HUES64 (cell line): ENCODE measurements at regions not wholly inside any gene's neighbourhood (a gene's known extent, or its start where the extent isn't known, plus 50 kb on each side); places are given as distances from the start of the nearest gene placed in this dataset.

Source experiments
- H3K27ac ChIP-seq: 2 replicates; pipeline ENCODE4 v1.7.0; 2013; ENCODE audit warnings: low read depth, low read length, inconsistent platforms
- H3K27me3 ChIP-seq: 2 replicates; pipeline ENCODE4 v1.6.1; 2013; ENCODE audit warnings: mild to moderate bottlenecking, low read length; ENCODE audit not compliant: insufficient read depth
- H3K36me3 ChIP-seq: 2 replicates; pipeline ENCODE4 v1.6.1; 2013; ENCODE audit warnings: mild to moderate bottlenecking, low read length; ENCODE audit not compliant: insufficient read depth
- H3K4me1 ChIP-seq: 2 replicates; pipeline ENCODE4 v1.6.1; 2013; ENCODE audit warnings: mild to moderate bottlenecking, low read length, moderate library complexity; ENCODE audit not compliant: insufficient read depth
- H3K4me3 ChIP-seq: 2 replicates; pipeline ENCODE4 v1.5.1; 2013; ENCODE audit warnings: mild to moderate bottlenecking, low read length, moderate library complexity
- H3K9ac ChIP-seq: 2 replicates; pipeline ENCODE4 v1.6.1; 2013; ENCODE audit warnings: mild to moderate bottlenecking, low read depth, low read length
- H3K9me3 ChIP-seq: 2 replicates; pipeline ENCODE4 v1.6.1; 2013; ENCODE audit warnings: low read depth, low read length; ENCODE audit not compliant: insufficient read depth
- WGBS: fragments of 150-250, 120-280 bp; methylation state at CpG from one replicate; pipeline ENCODE4 v1.1.7; 2013; ENCODE audit warnings: missing lambda C conversion rate; 5-methylcytosine and 5-hydroxymethylcytosine counted together

DNA sequence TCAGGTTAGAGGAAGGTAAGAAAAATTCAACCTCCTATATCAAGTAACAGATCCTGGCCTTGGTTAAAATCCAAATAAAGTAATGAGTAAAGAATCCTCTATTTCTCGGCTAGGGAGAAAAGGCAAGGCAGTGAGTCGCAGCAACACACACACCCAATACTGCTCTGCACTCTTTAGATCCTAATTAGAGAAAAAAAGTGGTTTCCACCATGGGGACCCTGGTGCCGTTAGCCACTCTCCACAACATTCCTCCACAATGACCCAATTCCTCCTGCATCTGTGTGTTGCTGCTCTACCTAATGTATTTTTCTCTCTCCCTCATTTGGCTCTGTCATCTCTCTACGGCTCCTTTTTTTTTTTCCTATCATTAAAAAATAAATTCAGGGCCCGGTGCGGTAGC is 462.7 kb downstream of the METTL4 start:
- Histone ChIP-seq H3K9me3 (no peaks in the 10 kb centered on the region), H3K36me3 (no peaks in the 10 kb centered on the region), H3K4me3 (no peak overlapping the region), H3K4me1 (no peaks in the 10 kb centered on the region), H3K27ac (no peak overlapping the region), H3K9ac (no peak overlapping the region), H3K27me3 (no peaks in the 10 kb centered on the region)
- 92% methylated on average over 6 of the region's 6 CpGs for WGBS

DNA sequence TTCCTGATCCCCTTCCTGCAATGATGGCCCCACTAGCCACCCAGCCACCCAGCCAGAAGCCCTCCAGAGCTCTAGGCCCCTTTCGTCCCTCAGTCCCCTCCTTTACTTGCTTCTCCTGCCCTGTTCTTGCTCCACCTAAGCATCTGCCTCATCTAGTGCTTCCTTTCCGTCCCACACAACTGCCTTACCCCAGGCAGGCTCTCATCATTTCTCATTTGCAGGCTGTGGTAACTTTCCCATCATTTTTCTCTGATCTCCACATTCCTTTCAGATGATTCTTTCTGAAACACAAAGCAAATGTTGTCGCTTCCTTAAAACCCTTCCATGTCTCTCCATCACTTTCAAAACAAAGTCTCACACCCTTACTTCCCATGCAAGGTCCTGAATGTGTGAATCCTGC is 459.8 kb downstream of the METTL4 start:
- no peak overlapping the region for H3K9ac ChIP-seq
- peaks cover 6% of the 10 kb centered on the region; the same call in 1 of the 2 replicates for H3K4me1 ChIP-seq
- 77% methylated on average over 3 of the region's 3 CpGs for WGBS
- no peak overlapping the region for H3K27ac ChIP-seq
- H3K4me3 ChIP-seq, result no peak overlapping the region
- no peaks in the 10 kb centered on the region for H3K9me3 ChIP-seq
- H3K36me3 ChIP-seq, result no peaks in the 10 kb centered on the region
- H3K27me3 ChIP-seq, result no peaks in the 10 kb centered on the region

DNA sequence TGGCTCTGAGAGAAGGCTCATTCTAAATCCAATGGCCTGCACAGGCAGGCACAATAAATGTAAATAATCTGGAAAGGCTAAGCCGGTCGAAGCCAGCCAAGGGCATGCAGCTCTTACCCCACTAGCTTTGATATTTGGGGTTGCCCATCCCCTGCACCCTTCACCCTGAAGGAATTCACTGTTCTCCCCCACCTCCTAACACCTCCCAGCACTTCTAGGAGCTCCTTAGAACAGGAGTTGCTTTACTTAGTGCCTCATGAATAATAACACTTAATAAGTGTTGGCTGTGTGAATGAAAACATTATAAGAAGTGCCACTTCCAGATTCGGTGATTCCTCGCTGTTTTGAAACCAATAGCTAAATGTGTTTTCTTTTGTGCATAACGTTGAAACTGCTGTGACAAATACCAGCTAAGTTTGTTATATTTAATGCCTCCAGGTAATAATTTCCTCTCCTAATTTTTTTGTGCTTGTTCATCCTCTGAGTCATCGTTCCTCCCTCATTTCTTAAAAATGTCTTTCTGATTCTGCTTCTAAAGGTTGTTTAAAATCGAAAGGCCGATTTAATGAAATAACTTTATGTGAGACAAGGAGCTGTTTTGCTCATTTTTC is 458.8 kb downstream of the METTL4 start:
- no peaks in the 10 kb centered on the region for H3K27me3 ChIP-seq
- WGBS, result 82% methylated on average over 8 of the region's 8 CpGs
- peaks cover 6% of the 10 kb centered on the region; the same call in 1 of the 2 replicates for H3K4me1 ChIP-seq
- no peaks in the 10 kb centered on the region for H3K9me3 ChIP-seq
- no peak overlapping the region for H3K9ac ChIP-seq
- H3K4me3 ChIP-seq, result no peak overlapping the region
- H3K36me3 ChIP-seq, result no peaks in the 10 kb centered on the region
- H3K27ac ChIP-seq, result no peak overlapping the region

DNA sequence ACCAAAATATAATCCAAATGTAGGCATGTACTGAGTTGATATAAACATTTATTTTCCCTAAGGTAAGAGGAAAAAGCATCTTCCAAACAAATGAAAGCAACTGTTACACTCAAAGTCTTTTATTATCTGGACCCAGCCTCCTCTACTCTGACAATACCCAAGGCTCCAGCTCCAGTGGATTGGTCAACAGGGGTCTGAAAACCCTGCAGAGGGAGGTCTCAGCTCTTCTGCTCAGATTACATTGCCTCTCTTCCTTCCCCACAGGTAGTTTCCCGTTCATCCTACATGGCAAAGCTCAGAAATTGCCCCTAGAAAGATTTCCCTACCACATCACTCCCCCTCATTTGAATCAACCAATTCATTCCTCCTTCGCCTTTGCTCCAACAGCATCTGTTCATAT is 457.0 kb downstream of the METTL4 start:
- 46% methylated on average over 2 of the region's 2 CpGs for WGBS
- Histone ChIP-seq H3K36me3 (no peaks in the 10 kb centered on the region), H3K9ac (no peak overlapping the region), H3K27me3 (no peaks in the 10 kb centered on the region), H3K4me3 (no peak overlapping the region), H3K27ac (no peak overlapping the region), H3K9me3 (no peaks in the 10 kb centered on the region), H3K4me1 (peaks cover 6% of the 10 kb centered on the region; the same call in 1 of the 2 replicates)

DNA sequence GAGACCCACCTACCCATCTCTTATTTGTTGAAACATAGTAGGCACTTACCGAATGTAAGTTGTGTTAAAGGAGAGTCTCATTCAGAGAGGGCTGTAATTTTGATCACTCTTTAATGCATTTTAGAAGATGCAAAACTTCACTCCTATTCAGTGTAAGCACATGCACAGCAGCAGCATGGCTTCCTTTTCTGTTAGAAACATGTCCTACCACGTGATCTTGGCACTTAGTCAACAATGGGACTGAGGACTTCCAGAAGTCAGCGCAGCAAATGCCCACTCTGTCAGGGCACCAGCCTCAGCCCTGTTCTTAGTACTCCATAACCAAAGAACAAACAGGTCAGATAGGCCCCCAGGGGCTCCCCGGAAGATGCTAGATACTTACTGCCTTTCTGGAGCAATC is 456.5 kb downstream of the METTL4 start:
- Histone ChIP-seq H3K9me3 (no peaks in the 10 kb centered on the region), H3K36me3 (no peaks in the 10 kb centered on the region), H3K27ac (no peak overlapping the region), H3K4me3 (no peak overlapping the region), H3K9ac (no peak overlapping the region), H3K27me3 (no peaks in the 10 kb centered on the region), H3K4me1 (peaks cover 6% of the 10 kb centered on the region; the same call in 1 of the 2 replicates)
- 94% methylated on average over 3 of the region's 4 CpGs for WGBS

DNA sequence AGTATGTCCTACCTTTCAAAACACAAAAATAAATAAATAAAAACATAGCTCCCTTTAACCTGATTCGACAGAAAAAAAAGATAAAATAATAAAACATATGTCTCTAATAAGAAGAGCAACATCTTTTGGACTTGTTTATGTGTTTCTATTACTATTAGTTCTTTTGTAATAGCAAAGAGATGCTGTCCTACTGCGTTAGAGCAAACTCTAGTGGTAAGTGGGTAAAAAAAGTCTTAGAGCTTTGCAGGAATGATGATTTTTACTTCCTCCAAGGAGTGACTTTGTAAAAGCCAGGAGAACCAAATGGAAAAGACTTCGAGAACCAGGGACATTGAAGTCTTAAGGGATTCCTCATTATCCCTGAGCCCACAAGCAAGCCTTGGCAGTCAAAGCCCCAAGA is 450.1 kb downstream of the METTL4 start:
- Histone ChIP-seq H3K36me3 (no peaks in the 10 kb centered on the region), H3K27me3 (no peaks in the 10 kb centered on the region), H3K9ac (no peak overlapping the region), H3K9me3 (no peaks in the 10 kb centered on the region), H3K4me3 (no peak overlapping the region), H3K27ac (no peak overlapping the region), H3K4me1 (no peaks in the 10 kb centered on the region)
- WGBS, result 59% methylated on average over 2 of the region's 3 CpGs

DNA sequence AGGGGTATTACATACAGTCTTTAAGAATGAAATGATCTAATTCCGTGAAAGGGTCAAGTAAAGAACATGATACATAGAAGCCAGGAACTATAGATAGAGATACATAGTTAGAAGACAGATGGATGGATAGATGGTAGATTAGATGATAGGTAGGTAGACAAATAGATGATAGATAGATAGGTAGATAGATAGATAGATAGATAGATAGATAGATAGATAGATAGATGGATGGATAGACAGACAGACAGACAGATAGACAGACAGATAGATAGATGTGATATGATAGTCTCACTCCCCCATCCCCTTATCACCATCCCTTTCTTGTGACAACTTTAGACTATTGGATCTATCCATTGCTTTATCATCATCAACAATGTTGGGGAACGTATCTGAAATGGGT is 448.2 kb downstream of the METTL4 start:
- Histone ChIP-seq H3K4me1 (no peaks in the 10 kb centered on the region), H3K27me3 (no peaks in the 10 kb centered on the region), H3K9ac (no peak overlapping the region), H3K36me3 (no peaks in the 10 kb centered on the region), H3K4me3 (no peak overlapping the region), H3K27ac (no peak overlapping the region), H3K9me3 (no peaks in the 10 kb centered on the region)
- WGBS, result 95% methylated on average over 2 of the region's 2 CpGs

DNA sequence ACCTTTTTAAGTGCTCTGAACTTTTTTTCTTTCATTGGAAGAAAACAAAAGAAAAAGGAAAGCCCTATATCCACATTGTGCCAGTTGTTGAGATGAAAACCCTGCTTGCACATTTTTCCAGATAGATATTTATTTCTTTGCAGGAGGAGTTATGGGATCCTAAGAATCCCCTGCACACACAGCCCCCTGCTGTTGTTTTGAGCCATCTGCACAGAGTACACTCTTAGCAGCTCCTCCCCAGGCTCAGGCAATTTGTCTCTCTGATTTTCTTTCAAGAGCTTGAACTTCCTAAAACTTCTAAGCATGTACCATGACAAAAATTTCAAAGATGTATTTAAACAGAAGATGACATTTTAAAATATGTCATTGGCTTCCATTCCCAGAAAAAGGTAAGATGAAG is 436.9 kb downstream of the METTL4 start:
- H3K27me3 ChIP-seq, result no peaks in the 10 kb centered on the region

DNA sequence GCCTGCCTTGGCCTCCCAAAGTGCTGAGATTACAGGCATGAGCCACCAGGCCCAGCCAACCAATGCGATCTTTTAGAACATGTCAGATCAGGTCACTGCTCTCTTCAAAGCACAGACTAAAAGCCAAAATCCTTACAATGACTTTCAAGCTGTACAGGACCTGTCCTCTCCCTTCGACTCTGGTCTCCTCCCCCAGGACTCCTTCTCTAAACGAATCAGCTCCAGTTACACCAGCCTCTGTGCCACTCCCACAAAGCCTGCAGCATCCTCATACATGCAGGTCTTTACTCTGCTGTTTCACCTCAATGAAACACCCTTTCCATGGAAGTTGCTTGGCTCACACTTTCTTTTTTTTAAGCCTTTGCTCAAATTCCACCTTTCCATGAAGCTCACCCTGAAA is 436.0 kb downstream of the METTL4 start:
- WGBS, result 74% methylated on average over 3 of the region's 3 CpGs
- H3K9me3 ChIP-seq, result no peaks in the 10 kb centered on the region
- H3K27me3 ChIP-seq, result no peaks in the 10 kb centered on the region
- H3K4me1 ChIP-seq, result no peaks in the 10 kb centered on the region
- H3K36me3 ChIP-seq, result no peaks in the 10 kb centered on the region
- no peak overlapping the region for H3K9ac ChIP-seq
- no peak overlapping the region for H3K27ac ChIP-seq
- no peak overlapping the region for H3K4me3 ChIP-seq

More for the DNA sequence above, 436.9 kb downstream of the METTL4 start:
- H3K4me3 ChIP-seq, result no peak overlapping the region
- H3K27ac ChIP-seq, result no peak overlapping the region
- no peak overlapping the region for H3K9ac ChIP-seq
- H3K36me3 ChIP-seq, result no peaks in the 10 kb centered on the region
- H3K9me3 ChIP-seq, result no peaks in the 10 kb centered on the region
- H3K4me1 ChIP-seq, result no peaks in the 10 kb centered on the region

DNA sequence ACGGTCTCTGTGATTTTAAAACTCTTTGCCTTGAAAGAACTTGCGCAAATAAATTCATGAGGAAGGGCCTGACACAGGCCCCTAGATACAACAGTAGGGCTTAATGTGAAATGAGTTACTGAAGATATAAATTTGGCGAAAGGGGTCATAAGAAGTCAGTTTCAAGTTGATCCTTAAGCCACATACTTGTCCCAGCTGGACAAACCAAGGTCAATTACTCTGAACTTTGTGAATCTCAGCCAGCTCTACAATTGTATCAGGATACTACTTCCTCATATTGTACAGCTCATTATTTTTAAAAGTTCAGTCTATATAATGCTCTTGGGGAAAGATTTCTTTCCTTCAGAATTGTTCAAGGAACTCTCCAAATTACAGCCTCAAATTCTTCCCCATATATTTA is 432.8 kb downstream of the METTL4 start:
- no peaks in the 10 kb centered on the region for H3K36me3 ChIP-seq
- no peaks in the 10 kb centered on the region for H3K9me3 ChIP-seq
- no peak overlapping the region for H3K27ac ChIP-seq
- no peaks in the 10 kb centered on the region for H3K4me1 ChIP-seq
- H3K27me3 ChIP-seq, result no peaks in the 10 kb centered on the region
- 97% methylated on average over 3 of the region's 3 CpGs for WGBS
- no peak overlapping the region for H3K9ac ChIP-seq
- no peak overlapping the region for H3K4me3 ChIP-seq

DNA sequence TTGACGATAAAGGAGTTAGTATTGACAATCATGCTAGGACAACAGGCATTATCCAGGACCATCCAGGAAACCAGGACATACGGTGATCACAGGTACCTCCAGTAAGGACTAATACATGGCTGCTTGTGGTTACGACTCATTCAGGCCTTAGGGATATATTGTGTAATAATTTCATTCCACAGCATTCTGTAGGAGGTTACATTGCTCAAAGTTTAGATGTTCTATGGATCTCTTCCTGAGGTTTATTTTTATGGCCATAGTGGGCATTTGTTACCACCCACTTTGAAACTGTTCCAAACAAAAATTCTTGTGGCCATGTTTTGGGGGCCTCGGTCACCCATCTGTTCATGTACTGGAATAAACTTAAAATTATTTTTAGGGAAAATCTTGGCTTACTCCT is 431.6 kb downstream of the METTL4 start:
- Histone ChIP-seq H3K27me3 (no peaks in the 10 kb centered on the region), H3K9me3 (no peaks in the 10 kb centered on the region)
- 92% methylated on average over 3 of the region's 4 CpGs for WGBS

DNA sequence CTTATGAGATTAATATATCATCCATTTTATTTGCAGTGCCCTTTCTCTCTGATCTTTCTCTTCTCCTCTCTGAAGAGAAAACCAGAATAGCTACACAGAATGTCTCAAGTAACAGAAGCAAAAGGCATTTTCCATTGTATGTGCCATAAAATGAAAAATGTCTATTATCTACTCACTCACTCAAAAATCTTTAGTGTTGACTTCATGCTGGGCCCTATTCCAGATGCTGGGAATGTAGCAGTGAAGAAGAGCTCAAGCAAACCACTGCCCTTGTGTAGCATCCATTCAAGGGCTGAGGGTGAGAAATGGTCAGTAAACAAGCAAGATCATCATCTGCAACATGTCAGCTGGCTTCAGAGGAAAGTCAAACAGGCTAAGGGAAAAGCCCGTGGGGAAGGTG is 427.7 kb downstream of the METTL4 start:
- 91% methylated on average over 1 of the region's 1 CpG for WGBS
- H3K27ac ChIP-seq, result no peak overlapping the region
- H3K4me1 ChIP-seq, result no peaks in the 10 kb centered on the region
- no peak overlapping the region for H3K4me3 ChIP-seq
- no peak overlapping the region for H3K9ac ChIP-seq
- H3K36me3 ChIP-seq, result no peaks in the 10 kb centered on the region
- H3K27me3 ChIP-seq, result no peaks in the 10 kb centered on the region
- no peaks in the 10 kb centered on the region for H3K9me3 ChIP-seq

More for the DNA sequence above, 431.6 kb downstream of the METTL4 start:
- no peak overlapping the region for H3K4me3 ChIP-seq
- no peaks in the 10 kb centered on the region for H3K4me1 ChIP-seq
- H3K36me3 ChIP-seq, result no peaks in the 10 kb centered on the region
- no peak overlapping the region for H3K9ac ChIP-seq
- H3K27ac ChIP-seq, result no peak overlapping the region
